NCI-H146 treated with DMSO at 0.1 percent for 48 hours (cell line): ENCODE measurements at regions not wholly inside any gene's neighbourhood (a gene's known extent, or its start where the extent isn't known, plus 50 kb on each side); places are given as distances from the start of the nearest gene placed in this dataset.

Source experiments
- DNase-seq: peaks from one replicate; lab custom pipeline; 2025; ENCODE audit not compliant: unreplicated experiment; lab: John Stamatoyannopoulos, UW

DNA sequence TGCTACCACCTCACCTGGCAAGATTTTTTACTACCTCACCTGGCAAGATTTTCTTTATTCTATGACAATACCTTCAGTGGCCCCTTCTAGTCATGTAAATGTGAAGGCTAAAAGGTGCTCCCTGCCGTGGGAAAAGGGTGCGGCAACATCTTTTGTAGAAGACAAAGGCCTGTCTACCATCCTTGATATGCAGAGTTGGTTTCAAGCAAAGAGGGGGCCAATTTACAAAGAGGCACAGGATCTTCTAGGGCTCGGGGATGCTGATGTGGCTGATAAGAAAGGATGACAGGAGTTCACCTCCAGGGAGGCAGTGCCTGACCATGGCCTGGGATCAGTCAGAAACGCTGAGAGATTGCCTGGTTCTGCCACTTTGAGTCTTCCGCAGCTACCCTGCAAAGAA lies 165.4 kb upstream of the SLC1A4 start:
- no peak for DNase-seq

- DNase-seq, result no peak
These were observed 163.2 kb upstream of the SLC1A4 start for GRCh38 chr2:64825831-64826491.

- DNase-seq, result no peak
These were observed 162.5 kb upstream of the SLC1A4 start for GRCh38 chr2:64826703-64827102.

DNA sequence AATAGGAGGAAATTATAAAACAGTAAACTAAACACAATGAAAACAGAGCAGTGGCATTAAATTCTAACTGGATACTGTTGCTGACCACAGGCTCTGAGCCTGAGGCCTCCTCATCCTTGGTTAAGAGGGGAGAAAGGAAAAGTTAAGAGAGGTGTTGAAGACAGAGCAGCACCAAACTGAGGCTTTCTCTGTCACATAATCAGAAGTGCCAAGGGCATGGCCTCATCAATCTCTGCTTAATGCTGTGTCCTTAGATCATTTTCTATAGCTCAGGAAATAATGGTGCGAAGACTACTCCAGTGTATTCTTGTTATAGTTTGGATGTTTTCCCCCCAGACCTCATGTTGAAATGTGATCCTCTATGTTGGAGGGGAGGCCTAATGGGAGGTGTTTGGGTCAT lies 160.9 kb upstream of the SLC1A4 start:
- no peak for DNase-seq

- DNase-seq, result no peak
These were observed 159.7 kb upstream of the SLC1A4 start for GRCh38 chr2:64829525-64829924.

DNA sequence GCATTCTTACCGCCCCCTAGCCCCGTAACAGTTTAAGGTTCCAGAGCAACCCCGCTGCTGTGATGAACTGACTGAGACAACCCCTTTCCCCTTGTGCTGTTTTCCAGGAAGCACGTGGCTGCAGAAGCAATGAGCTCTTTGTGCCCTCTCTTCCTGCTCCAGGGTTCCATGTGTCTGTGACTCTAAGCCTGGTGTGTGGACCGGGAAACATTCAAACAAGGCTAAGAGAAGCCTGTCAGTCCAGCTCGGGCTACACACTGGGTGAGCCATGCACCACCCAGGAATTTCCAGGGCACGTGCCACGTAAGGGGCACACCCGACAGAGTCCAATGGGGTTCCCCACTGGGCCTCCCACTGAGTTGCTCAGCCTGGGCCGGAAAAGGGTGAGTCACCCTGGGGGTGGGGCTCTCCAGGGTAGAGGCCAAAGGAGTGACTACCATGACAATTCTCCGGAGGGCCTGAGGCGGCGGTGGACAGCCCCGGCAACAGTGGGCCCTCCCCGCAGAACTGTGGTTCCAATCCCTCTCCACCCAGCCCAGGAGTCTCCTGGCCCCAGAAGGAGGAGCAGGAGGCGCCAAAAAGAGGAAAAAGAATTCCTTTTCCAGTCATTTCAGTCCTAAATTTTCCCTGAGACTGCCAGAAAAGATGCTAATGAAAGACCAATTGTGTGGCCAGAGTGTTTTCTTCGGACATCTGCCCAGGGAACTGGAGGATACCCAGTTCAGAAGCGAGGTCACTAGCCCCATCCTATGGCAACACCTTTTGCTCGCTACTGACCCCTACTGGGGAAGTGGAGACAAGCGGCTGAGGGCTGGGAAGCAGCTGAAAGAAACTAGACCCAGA lies 157.8 kb upstream of the SLC1A4 start:
- peak; percentile 71 for DNase-seq

DNA sequence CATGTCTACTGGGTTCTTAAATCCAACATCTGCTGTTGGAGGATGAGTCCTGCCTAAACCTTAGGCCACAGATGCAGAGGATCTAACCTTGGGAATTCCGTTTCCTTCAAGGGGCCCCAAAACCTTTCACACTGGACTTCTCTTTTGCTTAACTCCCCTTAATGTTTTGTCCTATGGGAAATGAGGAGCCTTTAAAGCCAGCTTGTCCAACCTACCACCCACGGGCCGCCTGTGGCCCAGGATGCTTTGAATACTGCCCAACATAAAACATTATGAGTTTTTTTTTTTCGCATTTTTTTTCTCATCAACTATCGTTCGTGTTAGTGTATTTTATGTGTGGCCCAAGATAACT lies 157.2 kb upstream of the SLC1A4 start:
- no peak for DNase-seq

DNA sequence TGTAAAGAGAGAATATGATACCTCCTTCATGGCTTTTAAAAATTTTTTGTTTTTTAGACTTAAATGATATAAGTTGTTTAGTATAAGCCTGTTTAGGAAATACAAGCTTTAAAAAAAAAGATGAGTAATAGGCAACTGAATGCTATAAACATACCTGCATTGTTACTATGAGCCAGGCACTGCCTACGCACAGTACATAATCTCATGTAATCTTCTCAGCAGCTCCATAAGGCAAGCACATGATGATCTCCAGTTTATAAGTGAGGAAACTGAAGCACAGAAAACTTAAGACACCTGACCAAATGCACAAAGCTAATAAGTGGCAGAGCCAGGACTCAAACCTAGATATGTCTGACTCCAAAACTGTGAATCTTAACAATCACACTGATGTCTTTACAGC lies 156.3 kb upstream of the SLC1A4 start:
- no peak for DNase-seq

DNA sequence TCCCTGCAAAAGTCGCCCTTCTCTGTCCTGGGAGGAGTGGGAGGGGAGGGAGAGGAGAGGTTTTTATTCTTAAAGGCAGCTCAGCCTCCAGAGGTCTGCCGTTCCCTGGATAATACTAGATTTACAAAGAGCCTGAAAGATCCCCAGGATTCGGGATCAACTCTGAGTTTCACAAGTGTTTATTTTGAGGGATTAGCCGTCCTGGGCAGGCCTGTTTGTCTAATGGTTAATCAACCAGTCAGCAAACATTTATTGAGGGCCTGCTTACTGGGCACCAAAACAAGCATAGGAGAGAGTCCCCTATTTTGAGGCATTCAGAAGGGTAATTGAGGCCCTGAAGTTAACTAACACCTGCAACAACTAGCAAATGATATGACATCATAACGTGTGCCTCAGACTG lies 152.6 kb upstream of the SLC1A4 start:
- DNase-seq, result no peak

DNA sequence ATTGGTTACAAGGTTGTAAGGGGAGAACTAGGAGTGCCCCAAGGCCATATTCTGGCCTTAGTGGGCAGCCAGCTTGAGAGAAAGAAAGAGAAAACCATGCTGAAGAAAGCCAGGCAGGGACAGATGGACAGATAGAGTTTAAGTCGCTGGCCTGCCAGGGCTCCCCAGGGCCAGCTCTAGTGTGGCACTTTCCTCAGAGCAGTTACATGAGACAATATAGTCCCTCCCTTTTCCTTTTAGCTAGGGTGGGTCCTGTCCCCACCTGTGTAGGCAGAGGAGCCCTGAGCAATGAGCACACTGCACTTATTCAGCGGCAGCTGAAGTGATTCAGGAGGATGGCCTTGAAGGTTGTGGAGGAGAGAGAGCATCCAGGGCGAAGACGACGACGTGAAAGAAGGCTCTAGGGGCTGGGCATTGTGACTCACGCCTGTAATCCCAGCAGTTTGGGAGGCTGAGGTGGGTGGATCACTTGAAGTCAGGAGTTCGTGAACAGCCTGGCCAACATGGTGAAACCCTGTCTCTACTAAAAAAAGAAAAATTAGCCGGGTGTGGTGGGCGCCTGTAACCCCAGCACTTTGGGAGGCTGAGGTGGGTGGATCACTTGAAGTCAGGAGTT lies 152.0 kb upstream of the SLC1A4 start:
- no peak for DNase-seq

- no peak for DNase-seq
These were observed 151.1 kb upstream of the SLC1A4 start for GRCh38 chr2:64837925-64838641.

DNA sequence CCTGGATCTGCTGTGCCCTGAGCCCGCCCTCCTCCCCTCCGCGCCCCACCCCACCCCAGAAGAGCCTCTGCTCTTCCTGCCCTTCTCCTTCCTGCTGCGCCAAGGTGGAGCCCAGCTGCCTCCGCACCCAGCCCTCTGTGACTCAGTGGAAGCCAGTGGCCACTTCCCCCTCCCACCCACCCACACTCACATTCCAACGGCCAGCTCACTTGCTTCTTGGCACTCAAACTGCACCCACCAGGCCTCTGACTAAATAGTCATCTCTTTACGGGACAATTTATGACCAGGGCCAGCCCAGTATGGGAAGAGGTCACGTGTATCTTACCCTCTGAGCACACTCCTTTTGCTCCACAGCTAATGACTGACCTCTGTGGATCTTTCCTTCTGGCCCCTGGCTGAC lies 150.4 kb upstream of the SLC1A4 start:
- DNase-seq, result no peak

DNA sequence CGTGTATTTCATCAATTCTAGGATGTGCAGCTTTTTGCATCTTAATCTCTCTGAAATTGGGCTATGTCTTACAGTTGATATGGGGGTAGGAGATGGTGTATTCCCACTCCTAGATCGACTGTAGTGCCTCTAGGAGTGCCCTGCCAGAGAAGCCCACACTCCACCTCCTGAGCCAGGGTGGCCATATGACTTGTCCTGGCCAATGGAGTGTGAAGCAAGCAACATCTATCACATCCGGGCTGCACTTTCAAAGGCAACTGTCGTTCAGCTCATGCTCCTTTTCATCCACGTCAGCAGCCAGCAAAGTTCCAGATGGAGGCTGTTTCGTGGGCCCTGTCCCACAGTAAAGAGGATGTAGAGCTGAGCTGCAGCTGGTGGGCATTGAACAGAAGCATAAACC lies 149.4 kb upstream of the SLC1A4 start:
- DNase-seq, result no peak

DNA sequence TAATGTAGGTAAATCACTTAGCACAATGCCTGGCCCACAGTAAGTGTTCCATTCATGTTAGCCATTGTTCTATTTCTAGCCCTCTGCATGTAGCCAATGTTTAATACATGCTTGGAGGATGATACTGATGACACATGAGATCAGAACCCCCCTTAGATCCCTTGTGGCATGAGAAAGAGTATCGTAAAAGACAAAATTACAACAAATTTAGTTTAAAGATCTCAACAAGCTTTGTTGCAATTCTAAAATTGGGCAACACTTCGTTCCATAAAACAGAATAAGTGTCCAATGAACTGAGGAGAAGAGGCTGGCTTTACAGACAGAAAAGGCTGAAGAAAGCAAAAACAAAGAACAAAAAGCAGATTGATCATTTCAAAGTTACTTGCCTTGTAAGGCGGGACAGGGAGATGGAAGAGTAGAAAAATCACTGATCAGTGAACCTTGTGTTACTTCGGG lies 148.7 kb upstream of the SLC1A4 start:
- no peak for DNase-seq

DNA sequence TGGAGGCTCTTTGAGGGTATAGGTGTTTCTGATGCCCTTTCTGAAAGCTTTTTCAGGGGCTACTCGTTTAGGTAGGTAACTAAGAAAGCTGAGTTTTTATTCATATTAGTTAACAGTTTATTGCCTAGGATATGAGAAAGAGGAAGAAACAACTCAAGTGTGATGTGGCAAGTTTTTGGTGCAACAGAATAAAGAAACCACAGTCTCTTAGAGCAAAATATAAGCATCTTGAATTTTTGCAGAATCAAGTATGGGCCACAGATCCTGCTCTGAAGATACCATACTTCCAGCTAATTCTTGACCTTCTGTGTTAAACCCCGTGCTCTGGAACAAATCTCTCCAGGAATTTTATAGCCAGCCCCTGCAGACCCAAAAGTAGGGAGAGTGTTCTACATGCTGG lies 147.7 kb upstream of the SLC1A4 start:
- no peak for DNase-seq

DNA sequence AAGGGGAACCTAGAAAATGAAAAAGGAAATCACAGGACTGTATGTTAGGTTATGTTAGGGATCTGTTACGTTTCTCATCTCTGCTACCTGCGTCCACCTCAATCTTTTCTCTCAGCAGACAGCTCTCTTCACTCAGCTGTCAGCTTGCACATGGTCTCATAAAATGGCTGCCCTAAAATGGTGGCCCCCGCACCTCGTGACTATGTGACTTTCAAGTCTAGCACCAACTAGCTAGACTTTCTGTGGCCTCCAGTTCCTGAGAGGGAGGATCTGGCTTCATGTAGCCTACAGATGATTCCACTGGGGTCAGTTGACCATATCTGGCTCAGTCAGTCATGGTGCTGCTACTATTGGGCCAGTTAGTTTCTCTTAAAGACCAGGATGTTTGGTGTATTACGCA lies 147.2 kb upstream of the SLC1A4 start:
- DNase-seq, result no peak

DNA sequence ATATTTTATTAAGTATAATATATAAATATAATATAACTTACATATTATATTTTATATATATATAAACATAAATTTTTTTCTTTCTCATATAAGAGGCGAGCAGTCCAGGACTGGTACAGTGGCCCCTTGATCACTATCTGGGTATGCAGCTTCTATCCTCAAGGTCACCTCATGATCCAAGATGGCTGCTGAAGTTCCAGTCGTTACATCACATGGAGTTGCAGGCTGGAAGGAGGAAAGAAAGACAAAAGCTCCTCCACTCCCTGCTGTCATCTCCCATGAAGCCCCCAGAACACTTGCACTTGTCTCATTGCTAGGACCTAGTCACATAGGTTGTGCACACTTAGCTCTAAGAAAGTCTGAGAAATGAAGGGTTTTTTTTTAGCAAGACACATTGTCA lies 145.1 kb upstream of the SLC1A4 start:
- DNase-seq, result no peak

DNA sequence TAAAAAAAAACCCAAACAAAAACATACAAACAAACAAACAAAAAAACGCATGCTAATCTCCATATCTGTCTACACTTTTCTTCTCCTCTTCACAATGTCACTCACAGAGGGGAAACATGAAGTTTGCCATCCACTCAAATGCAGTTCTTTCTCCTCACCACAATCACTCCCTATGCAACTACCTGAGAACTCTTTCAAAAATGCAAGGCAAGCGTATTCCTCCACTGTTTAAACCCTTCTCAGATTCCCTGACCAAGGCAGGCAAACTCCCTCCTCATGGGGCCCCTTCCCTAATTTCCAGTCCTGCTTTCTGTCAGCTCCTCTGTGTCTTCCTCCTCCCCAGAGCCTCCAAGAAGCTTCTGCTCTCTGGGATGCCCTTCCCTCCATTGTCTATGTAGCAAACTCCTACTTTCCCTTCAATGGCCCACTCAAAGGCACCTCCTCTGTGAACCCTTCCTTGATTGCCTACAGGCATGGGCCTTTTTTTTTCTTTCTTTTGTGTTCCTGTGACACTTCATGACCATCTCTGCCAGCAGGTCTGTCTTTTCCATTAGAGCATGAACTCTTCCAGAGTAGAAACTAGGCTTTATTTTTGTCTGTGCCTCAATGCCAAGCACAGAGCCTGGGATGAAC lies 143.8 kb upstream of the SLC1A4 start:
- DNase-seq, result no peak

DNA sequence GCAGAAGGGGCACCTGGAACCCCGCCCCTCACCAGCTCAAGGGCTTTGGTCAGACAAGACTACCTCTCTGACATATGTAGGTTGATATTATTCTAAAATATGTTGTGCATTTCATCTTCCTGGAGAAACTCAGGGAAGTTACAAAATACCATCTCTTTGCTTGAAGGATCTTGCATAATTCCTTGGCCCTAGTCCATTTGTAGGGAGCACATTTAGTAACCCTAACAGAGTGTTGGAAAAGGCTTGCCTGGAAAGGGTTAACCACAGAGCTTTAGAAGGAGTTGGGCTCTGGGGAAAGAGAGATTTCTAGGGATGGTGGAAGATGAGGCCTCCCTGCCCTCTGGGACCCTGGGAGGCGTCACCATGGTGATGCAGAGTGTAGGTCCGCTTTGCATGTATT lies 143.0 kb upstream of the SLC1A4 start:
- DNase-seq, result no peak

DNA sequence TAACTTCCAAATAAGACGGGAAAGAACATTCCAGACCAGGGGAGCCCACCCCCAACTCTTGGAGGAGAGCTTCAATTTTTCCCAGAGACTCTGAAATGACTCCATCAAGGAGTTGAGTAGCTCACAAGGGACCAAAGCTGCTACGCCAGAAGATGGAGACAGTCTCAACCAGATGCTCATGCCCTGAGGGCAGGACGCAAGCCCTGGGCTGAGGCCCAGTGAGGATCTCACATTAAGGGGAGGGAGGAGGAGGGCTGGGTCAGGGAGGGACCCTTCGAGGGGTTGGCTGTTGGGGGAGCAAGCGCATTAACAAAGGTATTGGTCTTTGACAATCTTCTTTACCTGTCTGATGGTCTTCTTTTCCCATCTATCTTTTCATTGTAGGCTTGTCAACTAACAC lies 141.3 kb upstream of the SLC1A4 start:
- no peak for DNase-seq

- no peak for DNase-seq
These were observed 140.8 kb upstream of the SLC1A4 start for GRCh38 chr2:64848363-64848762.
